GM21360 (cell line): ENCODE measurements at regions not wholly inside any gene's neighbourhood (a gene's known extent, or its start where the extent isn't known, plus 50 kb on each side); places are given as distances from the start of the nearest gene placed in this dataset.

Source experiments
- ATAC-seq: cut with Tn5 transposase; IDR thresholded peaks from one replicate; pipeline ENCODE4 v1.9.1; 2021; ENCODE audit warnings: mild to moderate bottlenecking, moderate library complexity; ENCODE audit not compliant: unreplicated experiment

GRCh38 chr11:131118247-131118646, 202.0 kb upstream of the SNX19 start:
- ATAC-seq: no peak

- no peak for ATAC-seq
Measured at GRCh38 chr11:131121426-131122333, 205.4 kb upstream of the SNX19 start.

GRCh38 chr11:131122448-131122847, 206.2 kb upstream of the SNX19 start:
- ATAC-seq: no peak

GRCh38 chr11:131129474-131129873, 213.2 kb upstream of the SNX19 start:
- no peak for ATAC-seq

- no peak for ATAC-seq
Measured at GRCh38 chr11:131135611-131136010, 219.3 kb upstream of the SNX19 start.

GRCh38 chr11:131136486-131136885, 220.2 kb upstream of the SNX19 start:
- no peak for ATAC-seq

- no peak for ATAC-seq
Measured at GRCh38 chr11:131137046-131137445, 220.8 kb upstream of the SNX19 start.

- ATAC-seq: no peak
Measured at GRCh38 chr11:131138731-131139130, 222.5 kb upstream of the SNX19 start.

- ATAC-seq: no peak
Measured at GRCh38 chr11:131145791-131146190, 224.6 kb upstream of the NTM start.

- ATAC-seq: no peak
Measured at GRCh38 chr11:131146827-131147490, 223.5 kb upstream of the NTM start.

- ATAC-seq: no peak
Measured at GRCh38 chr11:131154351-131154750, 216.1 kb upstream of the NTM start.

GRCh38 chr11:131157678-131158077, 212.7 kb upstream of the NTM start:
- no peak for ATAC-seq

- ATAC-seq: no peak
Measured at GRCh38 chr11:131160846-131161245, 209.6 kb upstream of the NTM start.

- no peak for ATAC-seq
Measured at GRCh38 chr11:131163613-131164012, 206.8 kb upstream of the NTM start.

- ATAC-seq: no peak
Measured at GRCh38 chr11:131165036-131165435, 205.4 kb upstream of the NTM start.

- no peak for ATAC-seq
Measured at GRCh38 chr11:131168839-131169713, 201.3 kb upstream of the NTM start.

GRCh38 chr11:131172011-131172410, 198.4 kb upstream of the NTM start:
- ATAC-seq: no peak

- no peak for ATAC-seq
Measured at GRCh38 chr11:131178020-131178419, 192.4 kb upstream of the NTM start.

- ATAC-seq: no peak
Measured at GRCh38 chr11:131178596-131178995, 191.8 kb upstream of the NTM start.

GRCh38 chr11:131179836-131180235, 190.6 kb upstream of the NTM start:
- ATAC-seq: no peak

- no peak for ATAC-seq
Measured at GRCh38 chr11:131185915-131186314, 184.5 kb upstream of the NTM start.
